ENCODE measurements at regions not wholly inside any gene's neighbourhood (a gene's known extent, or its start where the extent isn't known, plus 50 kb on each side); places are given as distances from the start of the nearest gene placed in this dataset.

- DNase-seq: no peak
Observed at GRCh38 chr6:156560476-156560875, 216.7 kb upstream of the ARID1B start.

- DNase-seq: no peak
Observed at GRCh38 chr6:156559162-156559690, 218.0 kb upstream of the ARID1B start.

- DNase-seq: no peak
Observed at GRCh38 chr6:156557911-156558259, 219.3 kb upstream of the ARID1B start.

- DNase-seq: no peak
Observed at GRCh38 chr6:156557251-156557910, 219.8 kb upstream of the ARID1B start.

- DNase-seq: no peak
Observed at GRCh38 chr6:156556811-156557210, 220.4 kb upstream of the ARID1B start.

GRCh38 chr6:156555116-156555515, 222.1 kb upstream of the ARID1B start:
- no peak for DNase-seq

GRCh38 chr6:156554160-156554559, 223.0 kb upstream of the ARID1B start:
- DNase-seq: no peak

- DNase-seq: no peak
Observed at GRCh38 chr6:156552849-156553248, 224.3 kb upstream of the ARID1B start.

GRCh38 chr6:156550949-156551348, 226.2 kb upstream of the ARID1B start:
- no peak for DNase-seq

GRCh38 chr6:156545931-156546330, 231.2 kb upstream of the ARID1B start:
- DNase-seq: no peak

GRCh38 chr6:156545021-156545420, 232.2 kb upstream of the ARID1B start:
- DNase-seq: no peak

GRCh38 chr6:156544046-156544445, 233.1 kb upstream of the ARID1B start:
- no peak for DNase-seq

GRCh38 chr6:156543431-156543830, 233.7 kb upstream of the ARID1B start:
- DNase-seq: no peak

GRCh38 chr6:156538875-156539660, 238.1 kb upstream of the ARID1B start:
- DNase-seq: no peak

GRCh38 chr6:156534594-156534993, 242.6 kb upstream of the ARID1B start:
- no peak for DNase-seq

GRCh38 chr6:156533872-156534524, 243.2 kb upstream of the ARID1B start:
- no peak for DNase-seq

- DNase-seq: no peak
Observed at GRCh38 chr6:156526081-156526480, 251.1 kb upstream of the ARID1B start.

GRCh38 chr6:156525541-156525940, 251.6 kb upstream of the ARID1B start:
- DNase-seq: no peak

GRCh38 chr6:156519940-156520339, 257.2 kb upstream of the ARID1B start:
- DNase-seq: no peak

GRCh38 chr6:156517088-156517487, 260.1 kb upstream of the ARID1B start:
- DNase-seq: no peak

GRCh38 chr6:156515242-156515641, 261.9 kb upstream of the ARID1B start:
- DNase-seq: no peak

- DNase-seq: no peak
Observed at GRCh38 chr6:156513504-156513903, 263.7 kb upstream of the ARID1B start.

- DNase-seq: no peak
Observed at GRCh38 chr6:156511570-156511969, 265.6 kb upstream of the ARID1B start.

- no peak for DNase-seq
Observed at GRCh38 chr6:156511051-156511450, 266.1 kb upstream of the ARID1B start.
